NB4 (cell line): ENCODE measurements at regions not wholly inside any gene's neighbourhood (a gene's known extent, or its start where the extent isn't known, plus 50 kb on each side); places are given as distances from the start of the nearest gene placed in this dataset.

Source experiments
- DNase-seq: peaks from one replicate; pipeline ENCODE4 v3.0.0; 2010; ENCODE audit warnings: low read depth
- H3K4me3 ChIP-seq: one replicate; pipeline ENCODE4 v1.5.1; 2011; ENCODE audit warnings: mild to moderate bottlenecking, low read depth, low read length, moderate library complexity
- CTCF ChIP-seq: IDR thresholded peaks from one replicate; pipeline ENCODE4 v1.5.1; 2012; ENCODE audit warnings: low read depth, low read length
- MAX ChIP-seq: IDR thresholded peaks from 2 replicates; pipeline ENCODE4 v1.6.1; 2011; ENCODE audit warnings: low read depth, low read length
- MYC ChIP-seq: IDR thresholded peaks from 2 replicates; pipeline ENCODE4 v1.6.1; 2011; ENCODE audit warnings: low read depth, low read length
- POLR2A ChIP-seq: IDR thresholded peaks from 2 replicates; pipeline ENCODE4 v1.6.1; 2011; ENCODE audit warnings: mild to moderate bottlenecking; ENCODE audit not compliant: insufficient read length; ENCODE audit errors: extremely low read depth

- no peak overlapping the region for H3K4me3 ChIP-seq
- no peak for TF ChIP-seq MYC
- no peak for DNase-seq
These were observed 78.9 kb upstream of the ZNF280D start for GRCh38 chr15:56812221-56812620.

- no peak overlapping the region for H3K4me3 ChIP-seq
- no peak for TF ChIP-seq MAX
- no peak for TF ChIP-seq POLR2A
- no peak for TF ChIP-seq CTCF
- TF ChIP-seq MYC = no peak
- DNase-seq = no peak
These were observed 78.3 kb upstream of the ZNF280D start for GRCh38 chr15:56811586-56811985.

- H3K4me3 ChIP-seq = no peak overlapping the region
- no peak for DNase-seq
- TF ChIP-seq POLR2A (no peak), CTCF (no peak), MYC (no peak), MAX (no peak)
These were observed 74.9 kb upstream of the ZNF280D start for GRCh38 chr15:56808160-56808559.

- TF ChIP-seq MYC = no peak
- TF ChIP-seq POLR2A = no peak
- TF ChIP-seq MAX = no peak
- TF ChIP-seq CTCF = no peak
- DNase-seq = no peak
- H3K4me3 ChIP-seq = no peak overlapping the region
These were observed 72.8 kb upstream of the ZNF280D start for GRCh38 chr15:56806148-56806536.

- no peak overlapping the region for H3K4me3 ChIP-seq
- DNase-seq = no peak
These were observed 72.3 kb upstream of the ZNF280D start for GRCh38 chr15:56805466-56806147.

GRCh38 chr15:56804938-56805337, 71.6 kb upstream of the ZNF280D start:
- no peak overlapping the region for H3K4me3 ChIP-seq
- no peak for TF ChIP-seq POLR2A
- no peak for DNase-seq

More at GRCh38 chr15:56805466-56806147, 72.3 kb upstream of the ZNF280D start:
- TF ChIP-seq POLR2A (no peak), MYC (no peak), CTCF (no peak), MAX (no peak)

GRCh38 chr15:56804279-56804678, 71.0 kb upstream of the ZNF280D start:
- no peak for DNase-seq
- H3K4me3 ChIP-seq = no peak overlapping the region
- TF ChIP-seq MYC (no peak), MAX (no peak), CTCF (no peak), POLR2A (no peak)
